Jurkat, Clone E6-1 (cell line): ENCODE measurements at regions not wholly inside any gene's neighbourhood (a gene's known extent, or its start where the extent isn't known, plus 50 kb on each side); places are given as distances from the start of the nearest gene placed in this dataset.
A peak's percentile ranks its signal among the peaks of the same experiment; 100 is the strongest.

Experiments used
- DNase-seq: peaks from one replicate; pipeline ENCODE4 v3.0.0-alpha.2; 2011; ENCODE audit warnings: low read depth, low spot score
- H3K4me3 ChIP-seq: 2 replicates; pipeline ENCODE4 v1.5.1; 2011; ENCODE audit warnings: mild to moderate bottlenecking, low read length, control low read depth, moderate library complexity

DNA sequence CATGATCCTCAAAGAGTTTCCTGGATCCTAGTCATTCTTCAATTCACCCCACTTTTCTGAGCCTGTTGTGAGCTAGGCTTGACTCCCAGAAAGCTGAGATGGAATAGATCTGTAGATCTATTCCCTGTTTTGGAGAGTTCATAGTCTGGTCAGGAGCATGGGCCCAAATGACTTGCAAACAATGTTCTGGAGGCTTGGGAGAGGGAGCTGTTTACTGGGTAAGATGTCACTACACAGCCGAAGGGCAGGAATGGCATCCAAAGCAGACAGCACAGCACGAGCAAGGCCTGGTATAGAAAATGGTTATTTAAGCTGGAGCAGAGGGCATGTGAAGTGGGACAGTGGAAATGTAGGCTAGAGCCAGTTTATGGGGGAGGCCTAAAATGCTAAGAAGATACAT lies 152.5 kb upstream of the ALDH1B1 start:
- H3K4me3 ChIP-seq = no peak overlapping the region

DNA sequence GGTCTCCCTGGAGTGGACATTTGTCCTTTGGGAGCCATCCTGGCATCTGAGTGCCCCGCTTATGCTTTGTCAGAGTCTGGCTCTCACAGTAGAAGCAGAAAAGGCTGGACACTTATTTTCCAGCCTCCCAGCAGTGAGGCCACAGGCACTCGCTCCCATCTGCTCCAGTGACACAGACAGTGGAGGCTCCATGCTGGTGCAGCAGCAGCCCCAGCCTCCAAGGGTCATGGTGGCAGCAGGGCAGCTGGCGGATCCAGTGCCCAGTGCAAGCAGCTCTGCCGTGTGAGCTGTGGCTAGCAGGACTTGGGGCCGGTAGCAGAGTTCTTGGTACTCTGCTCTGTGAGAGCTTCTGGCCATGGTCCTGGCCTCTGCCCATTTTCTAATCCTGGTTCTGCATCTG lies 157.3 kb upstream of the ALDH1B1 start:
- H3K4me3 ChIP-seq = no peak overlapping the region
- no peak for DNase-seq

More for the DNA sequence above, 152.5 kb upstream of the ALDH1B1 start:
- no peak for DNase-seq

DNA sequence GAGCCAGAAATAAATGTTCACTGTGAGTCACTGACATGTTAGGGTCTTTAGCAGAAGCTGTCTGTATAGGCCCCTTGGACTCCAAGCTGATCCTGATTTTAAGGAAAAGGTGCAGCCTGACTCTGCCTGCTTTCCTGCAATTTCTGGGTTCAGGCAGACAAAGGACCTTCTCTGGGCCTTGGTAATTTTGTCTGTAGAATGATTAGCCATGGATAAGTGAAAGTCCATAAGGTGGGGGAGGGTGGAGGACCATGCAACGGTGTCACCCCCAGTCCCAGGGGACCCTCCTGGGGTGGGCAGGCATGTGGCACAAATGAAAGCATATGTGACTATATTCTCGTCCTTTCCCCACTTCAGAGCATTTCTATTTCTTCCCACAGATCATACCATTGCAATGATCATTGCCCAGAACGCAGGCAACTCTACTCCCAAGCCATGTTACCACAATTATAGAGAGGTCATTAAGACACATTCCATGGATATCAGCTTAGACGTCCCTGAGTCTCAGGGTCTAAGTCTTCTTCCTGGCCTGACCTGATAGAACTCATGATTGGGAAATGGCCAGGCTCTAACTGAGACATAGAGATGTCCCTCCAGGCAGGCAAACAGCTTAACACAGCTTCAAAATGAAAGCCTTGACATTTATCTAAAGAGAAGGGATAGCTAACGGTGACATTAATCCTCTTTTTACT lies 157.9 kb upstream of the ALDH1B1 start:
- DNase-seq = no peak
- no peak overlapping the region for H3K4me3 ChIP-seq

DNA sequence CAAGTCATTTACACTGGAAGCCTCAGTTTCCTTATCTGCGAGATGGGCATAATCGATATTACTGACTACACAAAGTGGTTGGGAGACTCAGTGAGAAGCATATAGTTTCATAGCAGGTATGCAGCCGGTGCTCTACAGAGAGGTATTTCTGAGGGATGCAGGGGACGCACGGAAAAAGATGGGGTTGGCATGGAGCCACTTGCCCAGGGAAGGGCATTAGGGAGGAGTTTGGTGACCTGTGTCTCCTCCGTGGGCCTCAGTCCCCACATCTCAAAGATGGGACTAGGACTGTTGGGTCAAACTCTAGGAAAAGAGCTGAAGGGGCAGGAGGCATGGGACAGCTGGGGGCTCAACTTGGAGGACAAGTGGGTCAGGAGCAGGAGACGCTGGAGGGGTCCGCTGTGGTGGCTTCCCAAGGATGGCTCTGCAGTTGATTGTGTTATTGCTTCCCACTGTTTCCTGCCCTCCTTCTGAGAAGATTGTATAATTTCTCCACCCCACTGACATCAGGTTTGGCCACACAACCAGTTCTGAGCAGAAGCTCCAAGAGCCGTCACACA lies 158.6 kb upstream of the ALDH1B1 start:
- no peak for DNase-seq
- H3K4me3 ChIP-seq = no peak overlapping the region

DNA sequence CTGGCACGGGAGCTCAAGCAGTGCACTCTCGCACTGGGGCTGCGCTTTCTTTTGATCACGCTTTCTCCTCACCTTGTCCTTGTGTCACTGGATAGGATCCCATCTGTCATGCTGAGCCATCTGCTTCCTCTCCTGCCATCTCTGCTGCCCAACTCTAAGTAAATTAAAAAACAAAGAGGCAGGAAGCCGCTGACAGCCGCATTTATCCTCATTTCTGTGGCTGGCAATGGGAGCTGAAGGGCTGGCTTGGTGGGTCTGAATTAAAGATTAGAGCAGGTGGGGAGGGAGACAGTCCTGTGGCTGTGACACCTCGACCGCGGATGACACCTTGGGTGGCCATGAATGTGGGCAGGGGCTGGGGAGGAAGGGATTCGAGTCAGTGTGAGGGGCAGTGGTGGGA lies 159.2 kb upstream of the ALDH1B1 start:
- H3K4me3 ChIP-seq = no peak overlapping the region
- DNase-seq = peak; percentile 63

DNA sequence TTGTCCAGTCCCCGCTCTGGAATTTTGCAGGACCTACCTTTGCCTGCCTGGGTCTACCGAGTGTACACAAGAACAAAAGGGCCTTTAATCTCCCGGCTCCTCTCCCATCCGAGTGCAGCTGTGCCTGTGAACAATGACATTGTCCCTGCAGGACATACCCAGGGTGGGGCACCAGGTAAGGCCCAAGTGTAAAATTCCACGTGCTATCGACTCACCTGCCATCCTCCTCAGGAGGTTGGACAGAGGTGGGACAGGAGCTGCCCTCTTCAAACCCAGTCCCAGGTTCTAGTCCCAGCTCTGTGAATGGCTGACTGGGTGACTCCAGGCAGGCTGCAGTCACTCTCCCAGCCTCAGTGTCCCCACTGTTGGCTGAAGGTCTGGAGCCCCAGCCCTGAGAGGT lies 159.6 kb upstream of the ALDH1B1 start:
- H3K4me3 ChIP-seq = no peak overlapping the region
- DNase-seq = no peak

DNA sequence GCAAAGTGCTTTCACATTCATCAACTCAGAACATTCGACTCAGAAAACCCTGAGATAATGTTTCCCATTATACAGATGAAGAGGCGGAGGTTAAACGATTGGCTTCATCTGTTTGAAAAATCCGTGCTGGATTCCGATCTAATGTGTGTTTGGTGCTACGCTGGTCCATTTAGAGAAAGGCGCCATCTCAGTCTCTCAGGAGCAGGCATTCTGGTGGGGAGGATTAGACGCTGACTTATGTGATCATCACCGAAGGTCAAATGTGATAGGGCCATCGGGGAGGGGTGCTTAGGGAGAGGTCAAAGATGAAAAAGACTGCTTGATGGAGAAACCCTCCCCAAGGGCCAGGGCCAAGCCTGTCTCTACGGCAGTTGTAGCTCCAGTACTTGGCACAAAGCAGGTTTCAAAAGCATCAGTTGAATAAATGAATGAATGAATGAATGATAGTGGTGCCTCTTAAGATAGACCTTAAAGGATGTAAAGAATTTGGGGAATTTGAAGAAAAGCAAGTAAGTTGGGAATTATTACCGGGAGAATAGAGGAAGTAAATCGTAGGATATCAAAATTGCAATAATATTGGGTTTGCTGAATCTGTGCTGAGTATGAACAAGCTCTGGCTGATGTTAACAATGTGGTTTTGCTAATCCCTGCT lies 160.6 kb upstream of the SHB start:
- DNase-seq = no peak
- no peak overlapping the region for H3K4me3 ChIP-seq

DNA sequence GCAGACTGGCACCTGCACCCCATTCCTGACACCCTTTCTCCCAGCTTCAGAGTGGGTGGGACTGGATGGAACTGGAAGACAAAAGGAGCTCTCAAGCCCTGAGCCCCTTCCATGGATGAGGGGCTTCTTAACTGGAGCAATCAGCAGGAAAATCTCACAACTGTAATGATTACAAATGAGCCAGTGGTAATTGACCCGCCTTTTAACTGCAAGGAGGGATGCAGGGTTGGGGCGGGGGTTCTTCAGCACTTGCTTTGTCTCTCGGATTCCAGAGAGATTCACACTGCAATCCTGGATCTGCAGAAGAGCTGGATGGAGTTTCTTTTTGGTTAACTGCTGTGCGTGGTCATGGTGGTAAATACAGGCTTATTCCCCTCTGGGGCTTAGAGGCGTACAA lies 160.1 kb upstream of the SHB start:
- no peak for DNase-seq
- no peak overlapping the region for H3K4me3 ChIP-seq

DNA sequence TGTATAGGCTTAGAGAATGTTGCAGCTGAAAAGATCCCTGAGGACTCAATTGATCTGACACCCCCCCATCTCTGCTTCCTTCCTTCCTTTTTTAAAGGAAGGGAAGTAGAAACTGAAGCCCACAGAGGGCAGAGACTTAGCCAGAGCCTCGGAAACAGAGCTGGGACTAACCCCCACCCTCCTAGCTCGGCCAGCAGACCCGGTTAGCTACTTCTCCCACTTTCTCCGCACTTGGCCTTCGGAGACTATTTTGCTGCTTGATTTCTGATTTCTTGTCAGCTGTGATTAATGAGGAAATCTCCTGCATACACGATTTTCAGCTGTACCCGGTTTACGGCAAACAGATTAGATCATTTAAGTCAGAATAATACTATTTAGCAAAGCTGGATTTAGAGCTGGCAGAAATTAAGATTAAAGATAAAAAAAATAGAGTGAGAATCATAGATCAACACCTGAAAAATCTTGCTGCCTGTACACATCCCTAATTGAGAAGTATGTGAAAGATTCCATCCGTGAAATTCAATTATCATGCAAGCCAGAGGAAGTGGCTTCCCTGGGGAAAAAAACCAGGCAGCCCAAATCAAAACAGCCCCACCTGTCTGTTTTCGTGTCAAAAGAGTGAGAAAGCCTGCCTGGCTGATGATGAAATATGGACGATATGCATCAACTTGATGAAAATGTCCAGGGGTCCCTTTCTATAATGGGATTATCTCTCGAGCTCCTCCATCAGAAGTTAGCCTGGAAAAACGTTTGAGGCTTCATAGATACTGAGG lies 159.5 kb upstream of the SHB start:
- no peak for DNase-seq
- H3K4me3 ChIP-seq = no peak overlapping the region

DNA sequence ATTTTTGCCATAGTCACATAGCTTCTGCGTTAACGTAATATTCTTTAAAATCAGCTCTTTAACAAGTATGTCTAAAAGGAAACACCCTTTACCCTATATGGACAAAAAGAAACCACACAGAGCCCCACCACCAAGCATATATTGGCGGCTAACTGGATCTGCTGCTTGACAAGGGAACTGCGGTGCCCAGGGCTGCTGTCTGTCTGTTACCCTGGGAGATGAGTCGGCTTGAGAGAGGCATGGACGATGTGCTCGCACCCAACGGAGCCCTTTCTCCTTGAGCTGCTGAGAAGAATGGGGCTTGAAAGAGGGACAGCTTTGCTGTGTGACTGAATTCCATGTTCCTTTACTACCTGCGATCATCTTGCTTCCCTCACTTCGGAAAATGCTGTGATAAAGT lies 158.6 kb upstream of the SHB start:
- peak; percentile 68 for DNase-seq
- peak overlapping the region; percentile 62 for H3K4me3 ChIP-seq

DNA sequence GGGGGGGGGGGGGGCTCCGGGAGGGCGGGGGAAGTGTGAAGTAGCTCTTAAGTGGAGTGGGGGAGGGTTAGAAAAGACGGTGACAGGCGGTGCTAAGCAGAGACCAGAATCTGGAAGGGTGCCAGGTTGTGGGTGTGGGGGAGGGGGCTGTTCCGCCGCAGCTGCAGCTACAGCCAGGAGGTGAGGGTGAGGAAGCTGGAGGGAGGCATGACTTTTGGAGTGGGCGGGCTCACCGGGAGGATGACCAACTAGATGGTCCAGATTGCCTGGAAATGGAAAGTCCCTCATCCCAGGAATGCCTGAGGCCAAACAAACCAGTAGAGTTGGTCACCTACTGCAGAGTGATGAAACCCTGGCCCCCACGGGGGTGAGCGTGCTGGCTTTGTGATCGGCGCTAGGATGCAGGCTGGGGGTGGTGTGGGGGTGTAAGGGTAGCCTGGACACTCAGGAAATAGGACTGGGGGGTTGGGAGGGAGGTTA lies 158.1 kb upstream of the SHB start:
- peak; percentile 97 for DNase-seq
- H3K4me3 ChIP-seq = peak overlapping the region; percentile 62

DNA sequence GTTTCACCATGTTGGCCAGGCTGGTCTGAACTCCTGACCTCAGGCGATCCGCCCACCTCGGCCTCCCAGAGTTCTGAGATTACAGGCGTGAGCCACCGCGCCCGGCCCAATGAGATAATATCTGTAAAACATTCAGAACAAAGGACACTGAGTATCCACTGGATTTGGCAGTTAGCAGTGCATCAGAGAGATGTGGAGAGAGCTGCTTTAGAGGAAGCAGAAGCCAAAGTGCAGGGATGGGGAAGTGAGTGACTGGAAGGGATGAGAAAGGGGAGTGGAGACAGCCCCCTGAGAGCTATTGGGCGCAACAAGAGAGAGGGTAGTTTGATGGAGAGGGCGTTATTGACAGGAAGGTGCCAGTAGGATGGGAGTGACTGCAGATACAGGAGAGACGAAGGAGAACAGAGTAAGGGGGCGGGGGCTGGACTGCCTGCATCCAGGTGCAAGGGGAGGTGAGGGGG lies 157.5 kb upstream of the SHB start:
- H3K4me3 ChIP-seq = peak overlapping the region; percentile 62
- DNase-seq = peak; percentile 44

DNA sequence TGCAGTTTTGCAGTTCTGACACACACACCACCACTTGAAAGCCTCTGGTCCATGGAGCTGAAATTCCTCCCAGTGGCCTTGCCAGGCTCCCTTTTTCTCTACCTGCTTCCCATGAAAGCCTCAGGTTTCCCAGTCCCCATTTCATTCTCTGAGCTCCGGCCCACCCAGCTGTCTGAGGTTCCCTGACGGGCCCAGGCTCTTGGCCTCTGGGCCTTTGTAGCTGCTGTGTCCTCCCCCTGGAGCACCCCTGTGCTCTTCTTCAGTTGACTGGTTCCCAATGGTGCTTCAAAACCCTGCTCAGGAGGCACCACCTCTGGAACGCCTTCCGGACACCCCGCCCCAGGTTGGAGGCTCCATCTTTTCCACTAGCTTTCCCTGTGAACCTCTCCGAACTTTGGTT lies 155.9 kb upstream of the SHB start:
- no peak overlapping the region for H3K4me3 ChIP-seq
- no peak for DNase-seq

DNA sequence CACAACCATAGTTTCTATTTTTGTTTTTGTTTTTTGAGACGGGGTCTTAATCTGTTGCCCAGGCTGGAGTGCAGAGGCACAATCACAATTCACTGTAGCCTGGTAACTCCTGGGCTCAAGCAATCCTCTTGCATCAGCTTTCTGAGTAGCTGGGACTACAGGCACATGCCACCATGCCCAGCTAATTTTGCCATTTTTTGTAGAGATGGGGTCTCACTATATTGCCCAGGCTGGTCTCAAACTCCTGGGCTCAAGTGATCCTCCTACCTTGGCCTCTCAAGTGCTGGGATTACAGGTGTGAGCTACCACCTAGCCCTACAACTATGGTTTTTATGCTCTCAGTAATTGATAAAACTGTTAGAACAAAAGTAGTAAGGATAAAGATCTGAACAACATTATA lies 147.5 kb upstream of the SHB start:
- no peak for DNase-seq
- H3K4me3 ChIP-seq = no peak overlapping the region

DNA sequence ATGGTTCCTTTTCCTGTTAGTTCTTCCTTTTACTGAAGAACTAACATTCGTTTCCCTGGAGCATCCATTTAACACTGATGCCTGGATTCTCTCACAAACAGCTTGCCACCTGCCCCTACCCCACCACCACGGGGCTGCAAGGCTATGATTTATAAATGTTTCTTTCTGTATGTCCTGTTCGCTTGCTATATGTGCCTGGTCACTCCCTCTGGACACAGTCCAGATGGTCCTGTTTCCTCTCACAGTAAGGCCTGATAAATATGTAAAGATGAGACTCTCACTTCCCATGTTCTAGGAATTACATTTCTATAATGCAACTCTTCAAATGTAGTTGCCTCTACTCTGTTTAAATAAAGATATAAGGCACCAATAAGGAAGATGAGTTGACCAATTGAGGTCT lies 146.4 kb upstream of the SHB start:
- no peak for DNase-seq
- H3K4me3 ChIP-seq = no peak overlapping the region

DNA sequence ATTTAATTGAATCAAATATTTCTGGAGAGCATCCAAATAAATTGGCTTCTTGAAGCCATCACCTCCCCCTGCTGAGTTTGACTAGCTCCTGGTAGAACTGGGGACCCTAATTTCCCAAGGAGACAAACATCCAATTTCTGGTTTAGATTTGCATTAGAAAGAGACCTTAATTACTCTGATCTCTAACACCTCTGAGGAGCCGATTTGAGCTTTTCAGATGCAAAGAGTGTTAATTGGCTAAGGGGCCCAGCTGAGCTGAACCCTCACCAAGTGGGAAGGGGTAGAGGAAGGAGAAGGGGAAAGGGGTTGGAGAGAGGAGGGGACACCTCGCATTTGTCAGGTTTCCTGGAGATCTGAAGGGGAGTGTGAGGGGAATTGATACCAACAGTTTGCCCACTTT lies 145.4 kb upstream of the SHB start:
- DNase-seq = no peak
- H3K4me3 ChIP-seq = no peak overlapping the region

DNA sequence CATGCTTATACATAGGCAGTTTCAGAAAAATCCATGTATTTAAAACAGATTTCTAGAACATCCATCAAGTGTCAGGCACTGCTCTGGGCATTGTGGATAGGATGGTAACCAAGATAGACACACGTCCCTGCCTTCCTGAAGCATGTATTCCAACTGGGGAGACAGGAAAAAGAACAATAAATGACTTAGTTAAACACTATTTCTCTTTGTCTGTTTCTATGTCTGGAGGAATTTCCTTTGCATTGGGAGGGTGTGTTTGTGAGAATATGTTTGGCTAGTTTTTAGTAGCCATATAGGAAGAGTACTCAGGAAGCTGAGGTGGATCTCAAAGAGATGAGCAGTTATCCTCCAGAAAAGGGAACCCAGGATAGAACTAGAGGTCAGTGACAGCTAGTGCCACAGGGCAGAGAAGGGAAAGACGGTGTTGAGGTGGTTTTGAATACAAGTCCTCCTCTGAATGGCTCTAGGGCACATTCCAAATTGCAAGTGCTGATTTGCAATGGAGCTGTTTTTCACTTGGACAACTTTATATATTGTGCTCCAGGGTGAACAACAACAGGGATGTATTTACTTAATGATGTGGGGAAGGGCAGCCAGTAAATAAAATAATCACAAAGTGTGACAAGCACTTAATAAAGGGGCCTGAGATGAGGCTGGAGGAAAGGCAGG lies 144.7 kb upstream of the SHB start:
- H3K4me3 ChIP-seq = no peak overlapping the region
- DNase-seq = no peak

DNA sequence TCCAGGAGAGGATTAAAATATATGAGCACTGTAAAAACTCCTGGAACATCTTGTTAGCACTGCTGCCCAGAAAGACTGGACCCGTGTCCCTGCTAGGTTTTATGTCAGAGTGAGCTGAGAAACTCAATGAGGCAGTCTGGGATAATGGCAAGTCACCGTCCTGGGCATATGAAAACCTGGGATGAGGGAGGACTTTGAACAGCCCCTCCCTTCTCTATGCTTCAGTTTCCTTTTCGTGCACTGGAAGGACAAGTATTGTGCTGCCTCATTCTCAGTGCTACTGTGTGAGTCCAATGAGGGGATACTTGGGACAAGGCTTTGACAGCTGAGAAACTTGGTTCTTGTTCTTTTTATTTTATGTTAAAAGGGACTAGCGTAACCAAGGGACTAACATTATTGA lies 143.0 kb upstream of the SHB start:
- no peak overlapping the region for H3K4me3 ChIP-seq
- no peak for DNase-seq

DNA sequence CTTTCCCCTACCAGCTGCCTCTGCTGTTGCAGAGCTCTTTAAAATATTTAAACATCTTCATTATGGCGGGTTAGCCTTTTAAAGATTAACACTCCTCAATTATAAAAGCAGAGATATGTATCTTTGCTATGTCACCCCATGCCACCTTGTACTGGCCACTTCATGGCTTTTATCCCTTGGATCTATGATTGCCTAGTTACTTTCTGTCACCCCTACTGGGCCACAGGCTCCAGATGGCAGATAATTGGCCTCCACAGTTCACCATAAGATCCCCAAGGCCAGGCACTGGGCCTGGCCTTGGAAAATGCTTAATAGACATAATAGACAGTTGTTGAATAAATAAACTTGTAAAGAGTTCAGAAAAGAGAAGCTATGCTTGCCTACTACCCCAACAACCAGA lies 142.0 kb upstream of the SHB start:
- H3K4me3 ChIP-seq = no peak overlapping the region
- DNase-seq = no peak
